CD4-positive, alpha-beta T cell treated with Interferon gamma for 1 hour (primary cell): ENCODE measurements at regions not wholly inside any gene's neighbourhood (a gene's known extent, or its start where the extent isn't known, plus 50 kb on each side); places are given as distances from the start of the nearest gene placed in this dataset.
"Not testable (repeated sequence)": the region's sequence is repeated elsewhere in the genome, so short reads cannot be mapped to it uniquely, and the experiment has no call there.

Experiments
- DNase-seq: peaks from one replicate; pipeline ENCODE4 v3.0.0-alpha.2; 2020

DNA sequence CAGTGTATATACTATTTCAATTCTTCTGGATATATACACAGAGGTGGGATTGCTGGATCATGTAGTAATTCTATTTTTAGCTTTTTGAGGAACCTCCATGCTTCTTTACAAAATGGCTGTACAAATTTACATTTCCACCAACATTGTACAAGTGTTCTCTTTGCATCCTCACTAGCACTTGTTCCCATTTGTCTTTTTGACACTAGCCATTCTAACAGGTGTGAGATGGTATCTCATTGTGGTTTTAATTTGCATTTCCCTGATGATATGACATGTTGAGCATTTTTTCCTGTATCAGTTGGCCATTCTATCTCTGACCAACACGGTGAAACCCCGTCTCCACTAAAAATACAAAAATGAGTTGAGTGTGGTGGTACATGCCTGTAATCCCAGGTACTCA is 68.1 kb upstream of the PMEPA1 start:
- no peak for DNase-seq

DNA sequence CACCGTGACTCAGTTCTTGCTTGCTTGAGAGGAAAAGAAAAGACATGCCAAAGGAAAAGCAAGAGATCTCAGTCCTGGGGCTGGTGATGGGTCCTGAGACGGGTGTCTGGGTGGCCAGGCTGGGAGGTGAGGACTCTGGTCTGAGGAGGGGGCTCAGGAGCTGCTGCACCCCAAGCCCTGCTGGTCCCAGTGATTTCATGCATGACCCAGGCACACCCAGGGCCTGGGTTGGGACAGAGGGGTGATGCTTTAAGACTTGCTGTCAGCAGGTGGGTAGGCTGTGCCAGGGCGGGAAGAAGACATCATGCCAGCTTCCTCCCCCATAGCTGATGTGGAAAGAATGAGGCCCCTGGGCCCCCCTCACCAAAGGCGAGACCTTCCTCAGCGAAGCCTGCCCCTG is 65.1 kb upstream of the PMEPA1 start:
- no peak for DNase-seq

GRCh38 chr20:57774111-57774880 is 64.5 kb upstream of the PMEPA1 start:
- no peak for DNase-seq

DNA sequence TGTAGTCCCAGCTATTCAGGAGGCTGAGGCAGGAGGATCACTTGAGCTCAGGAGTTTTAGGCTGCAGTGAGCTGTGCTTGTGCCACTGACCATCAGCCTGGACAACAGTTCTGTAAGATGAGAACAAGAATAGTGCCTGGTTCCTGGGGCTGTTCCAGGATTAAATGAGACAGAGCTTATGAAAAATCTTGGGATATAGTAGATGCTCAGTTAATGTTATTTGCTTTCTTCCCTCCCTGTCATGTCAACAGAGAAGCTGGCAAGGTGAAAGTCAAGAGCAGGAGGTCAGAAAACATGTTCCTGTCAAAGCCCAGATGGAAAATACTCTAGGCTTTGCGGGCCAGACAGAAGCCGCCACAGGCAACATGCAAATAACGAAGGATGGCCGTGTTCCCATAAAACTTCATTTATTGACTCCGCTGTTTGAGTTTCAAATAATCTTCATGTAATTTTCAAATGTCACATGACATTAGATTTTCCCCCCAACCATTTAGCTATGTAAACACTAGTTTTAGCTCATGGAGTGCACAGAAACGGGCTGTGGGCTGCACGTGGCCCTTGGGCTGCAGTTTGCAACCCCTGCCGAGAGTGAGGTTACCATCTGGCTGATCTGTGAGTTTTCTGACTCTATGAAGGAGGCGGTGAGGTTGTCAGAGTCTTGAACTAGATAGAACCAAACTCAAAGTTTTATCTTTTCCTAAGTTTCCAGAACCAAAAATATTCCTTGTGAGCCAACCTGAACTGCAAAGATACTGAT is 63.4 kb upstream of the PMEPA1 start:
- no peak for DNase-seq

- no peak for DNase-seq
Measured at GRCh38 chr20:57772349-57772964, 62.6 kb upstream of the PMEPA1 start.

DNA sequence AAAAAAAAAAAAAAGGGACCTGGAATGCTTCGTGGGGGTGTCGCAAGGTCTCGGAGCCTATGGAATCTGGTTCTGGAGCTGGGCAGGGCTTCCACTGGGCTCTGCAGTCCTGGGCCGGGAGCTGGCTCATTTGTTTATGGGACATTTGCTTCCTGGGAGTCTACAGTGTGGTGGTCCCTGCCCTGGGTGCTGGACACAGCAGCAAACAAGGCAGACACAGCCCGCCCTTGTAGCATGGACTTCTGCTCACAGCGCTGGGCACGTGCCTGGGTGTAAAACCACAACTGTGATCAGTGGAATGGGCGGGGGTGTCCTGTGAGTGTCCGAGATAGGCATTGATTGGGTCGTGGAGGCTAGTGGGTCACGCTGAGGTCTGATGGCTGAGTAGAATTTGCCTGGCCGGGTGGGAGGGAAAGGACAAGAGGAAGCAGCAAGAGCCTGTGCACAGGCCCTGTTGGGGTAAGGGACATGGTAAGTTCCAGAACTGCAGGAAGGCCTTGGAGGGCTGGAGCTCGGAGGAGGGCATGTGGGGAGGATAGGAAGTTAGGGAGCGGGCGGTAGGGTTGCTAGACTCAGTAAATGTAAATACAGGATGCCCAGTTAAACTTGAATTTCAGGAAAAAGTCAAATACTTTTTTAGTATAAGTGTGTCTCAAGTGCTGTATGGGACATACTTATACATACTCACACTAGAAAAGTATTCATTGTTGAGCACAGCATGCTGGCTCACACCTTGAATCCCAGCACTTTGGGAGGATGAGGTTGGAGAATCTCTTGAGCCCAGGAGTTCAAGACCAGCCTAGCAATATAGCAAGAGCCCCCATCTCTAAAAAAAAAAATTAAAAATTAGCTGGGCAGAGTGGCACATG is 61.3 kb upstream of the PMEPA1 start:
- DNase-seq, result no peak

- DNase-seq, result not testable (repeated sequence)
Measured at GRCh38 chr20:57770401-57770800, 60.6 kb upstream of the PMEPA1 start.

DNA sequence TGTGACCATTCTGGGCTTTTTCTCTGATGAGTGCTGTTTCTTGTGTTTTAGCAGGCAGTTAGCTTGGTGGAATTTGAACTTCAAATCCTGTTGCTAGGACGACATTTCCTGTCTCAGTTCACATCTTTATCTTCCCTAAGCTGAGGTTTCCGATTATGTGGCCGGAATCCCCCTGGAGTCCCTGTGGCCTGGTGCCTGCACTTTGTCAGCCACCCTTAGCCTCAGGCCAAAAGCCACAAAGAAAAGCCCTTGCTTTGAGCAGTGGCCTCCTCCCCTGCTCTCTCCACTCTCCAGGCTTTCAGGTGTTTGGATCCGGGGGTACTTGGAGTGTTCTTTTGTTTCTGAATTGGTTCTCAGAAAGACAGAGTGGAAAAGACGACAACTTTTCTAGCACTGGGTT is 59.9 kb upstream of the PMEPA1 start:
- no peak for DNase-seq

DNA sequence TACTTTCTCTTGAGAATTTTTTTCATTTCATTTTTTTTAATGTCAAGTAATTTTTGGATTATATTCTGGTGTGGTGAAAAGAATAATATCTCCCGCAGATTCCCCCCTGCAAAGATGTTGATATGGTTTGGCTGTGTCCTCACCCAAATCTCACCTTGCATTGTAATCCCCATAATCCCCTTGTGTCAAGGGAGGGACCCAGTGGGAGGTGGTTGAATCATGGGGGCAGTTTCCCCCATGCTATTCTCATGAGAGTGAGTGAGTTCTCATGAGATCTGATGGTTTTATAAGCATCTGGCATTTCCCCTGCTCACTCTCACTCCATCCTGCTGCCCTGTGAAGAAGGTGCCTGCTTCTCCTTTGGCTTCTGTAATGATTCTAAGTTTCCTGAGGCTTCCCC is 58.7 kb upstream of the PMEPA1 start:
- DNase-seq, result no peak

DNA sequence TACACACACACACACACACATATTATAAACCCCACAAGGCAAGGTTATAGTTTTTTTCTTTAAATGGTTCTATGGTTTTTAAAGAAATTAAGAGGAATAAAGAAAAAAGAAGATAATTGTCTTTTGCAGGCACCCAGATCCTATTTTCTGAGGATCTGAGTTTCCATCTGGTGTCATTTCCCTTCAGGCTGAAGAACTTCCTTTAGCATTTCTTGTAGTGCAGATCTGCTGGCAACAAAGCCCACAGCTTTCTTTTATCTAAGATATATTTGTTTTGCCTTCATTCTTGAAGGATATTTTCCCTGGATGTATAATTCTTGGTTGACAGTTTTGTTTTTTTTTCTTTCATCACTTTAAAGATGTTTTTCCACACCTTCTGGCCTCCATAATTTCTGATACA is 57.6 kb upstream of the PMEPA1 start:
- no peak for DNase-seq

DNA sequence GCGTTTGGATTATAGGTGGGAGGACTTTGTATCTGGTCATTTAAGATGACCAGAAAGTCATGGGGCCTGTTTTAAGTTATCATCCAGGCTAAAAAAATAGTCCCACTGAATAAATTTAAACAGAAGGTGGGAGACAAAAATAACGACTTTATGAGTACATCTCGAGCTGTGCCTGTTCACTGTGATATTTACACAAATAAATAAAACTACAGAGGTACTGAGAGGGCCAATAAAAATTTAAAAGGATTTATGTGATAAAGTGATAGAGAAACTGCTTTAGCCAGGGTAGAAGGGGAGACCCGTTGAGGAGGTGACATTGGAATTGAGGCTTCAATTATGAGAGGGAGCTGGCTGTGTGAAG is 53.4 kb upstream of the PMEPA1 start:
- no peak for DNase-seq

- no peak for DNase-seq
Measured at GRCh38 chr20:57762531-57763234, 52.9 kb upstream of the PMEPA1 start.

DNA sequence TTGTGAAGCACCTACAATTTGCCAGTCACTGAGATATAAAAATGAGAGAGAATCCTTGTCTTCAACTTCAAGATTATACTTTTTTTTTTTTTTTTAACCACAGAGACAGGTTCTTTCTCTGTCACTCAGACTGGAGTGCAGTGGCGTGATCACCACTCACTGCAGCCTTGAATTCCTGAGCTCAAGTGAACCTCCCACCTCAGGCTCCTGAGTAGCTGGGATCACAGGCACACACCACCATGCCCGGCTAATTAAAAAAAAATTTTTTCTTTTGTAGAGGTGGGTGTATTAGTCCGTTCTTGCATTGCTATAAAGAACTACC is 51.6 kb upstream of the PMEPA1 start:
- no peak for DNase-seq

GRCh38 chr20:57760698-57761412 is 51.0 kb upstream of the PMEPA1 start:
- DNase-seq, result no peak

- no peak for DNase-seq
Measured at GRCh38 chr20:57759724-57760123, 49.9 kb upstream of the PMEPA1 start.
